Neural cell (in vitro differentiated cells): ENCODE measurements at regions not wholly inside any gene's neighbourhood (a gene's known extent, or its start where the extent isn't known, plus 50 kb on each side); places are given as distances from the start of the nearest gene placed in this dataset.

Experiments used
- EP300 ChIP-seq: fragments of 450-650 bp; conservative IDR thresholded peaks from 2 replicates; pipeline ENCODE4 v1.6.1; 2014; ENCODE audit warnings: antibody characterized with exemption, mild to moderate bottlenecking, moderate library complexity; ENCODE audit not compliant: poor library complexity, severe bottlenecking
- EZH2 ChIP-seq: fragments of 200-600, 300-800 bp; shearing (Covaris generic), sonication (generic); IDR thresholded peaks from 2 replicates; pipeline ENCODE4 v1.6.1; 2014; ENCODE audit warnings: antibody characterized with exemption, low read length, borderline replicate concordance, mild to moderate bottlenecking; ENCODE audit not compliant: insufficient read depth, poor library complexity, severe bottlenecking
- MXI1 ChIP-seq: fragments of 450-650 bp; conservative IDR thresholded peaks from 2 replicates; pipeline ENCODE4 v1.6.1; 2014; ENCODE audit warnings: antibody characterized with exemption, mild to moderate bottlenecking; ENCODE audit not compliant: poor library complexity, severe bottlenecking
- POLR2AphosphoS5 ChIP-seq: IDR thresholded peaks from 2 replicates; pipeline ENCODE4 v1.6.1; 2012
- RAD21 ChIP-seq: fragments of 450-650 bp; conservative IDR thresholded peaks from 2 replicates; pipeline ENCODE4 v1.6.1; 2014; ENCODE audit warnings: antibody characterized with exemption, mild to moderate bottlenecking, moderate library complexity
- SMC3 ChIP-seq: fragments of 450-650 bp; conservative IDR thresholded peaks from 2 replicates; pipeline ENCODE4 v1.6.1; 2014; ENCODE audit warnings: antibody characterized with exemption, mild to moderate bottlenecking, moderate library complexity; ENCODE audit not compliant: poor library complexity
- TAF1 ChIP-seq: IDR thresholded peaks from 2 replicates; pipeline ENCODE4 v1.6.1; 2012; ENCODE audit warnings: low read depth
- TF ChIP-seq, protein P1 (sequence below): fragments of 450-650 bp; IDR thresholded peaks from 2 replicates; pipeline ENCODE4 v1.5.1; 2014; ENCODE audit warnings: antibody characterized with exemption, mild to moderate bottlenecking, moderate library complexity; ENCODE audit not compliant: poor library complexity, severe bottlenecking
- TF ChIP-seq, protein P2 (sequence below): IDR thresholded peaks from 2 replicates; pipeline ENCODE4 v1.6.1; 2012; ENCODE audit warnings: borderline replicate concordance

DNA sequence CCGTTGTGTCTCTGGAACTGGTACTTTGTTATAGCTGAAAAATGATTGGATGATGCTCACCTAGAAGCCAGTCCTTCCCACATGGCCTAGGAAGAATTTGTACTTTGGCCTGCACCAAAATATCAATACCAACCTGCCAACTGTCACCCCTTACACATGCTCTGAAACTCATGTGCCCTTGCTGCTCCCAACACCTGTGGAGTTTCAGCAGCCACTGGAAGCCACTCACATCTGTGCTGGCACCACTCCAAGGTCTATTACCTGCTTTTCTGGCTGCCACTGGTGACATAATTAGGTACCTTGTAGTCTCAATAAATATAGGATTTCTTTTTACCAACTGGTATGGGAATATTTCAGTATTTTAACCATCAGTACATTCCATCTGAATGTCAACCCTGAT is 363.6 kb downstream of the SH3GL2 start:
- TF ChIP-seq, protein P1, sequence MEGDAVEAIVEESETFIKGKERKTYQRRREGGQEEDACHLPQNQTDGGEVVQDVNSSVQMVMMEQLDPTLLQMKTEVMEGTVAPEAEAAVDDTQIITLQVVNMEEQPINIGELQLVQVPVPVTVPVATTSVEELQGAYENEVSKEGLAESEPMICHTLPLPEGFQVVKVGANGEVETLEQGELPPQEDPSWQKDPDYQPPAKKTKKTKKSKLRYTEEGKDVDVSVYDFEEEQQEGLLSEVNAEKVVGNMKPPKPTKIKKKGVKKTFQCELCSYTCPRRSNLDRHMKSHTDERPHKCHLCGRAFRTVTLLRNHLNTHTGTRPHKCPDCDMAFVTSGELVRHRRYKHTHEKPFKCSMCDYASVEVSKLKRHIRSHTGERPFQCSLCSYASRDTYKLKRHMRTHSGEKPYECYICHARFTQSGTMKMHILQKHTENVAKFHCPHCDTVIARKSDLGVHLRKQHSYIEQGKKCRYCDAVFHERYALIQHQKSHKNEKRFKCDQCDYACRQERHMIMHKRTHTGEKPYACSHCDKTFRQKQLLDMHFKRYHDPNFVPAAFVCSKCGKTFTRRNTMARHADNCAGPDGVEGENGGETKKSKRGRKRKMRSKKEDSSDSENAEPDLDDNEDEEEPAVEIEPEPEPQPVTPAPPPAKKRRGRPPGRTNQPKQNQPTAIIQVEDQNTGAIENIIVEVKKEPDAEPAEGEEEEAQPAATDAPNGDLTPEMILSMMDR = no peak
- TF ChIP-seq POLR2AphosphoS5 = no peak
- TF ChIP-seq EZH2 = no peak
- TF ChIP-seq SMC3 = no peak
- TF ChIP-seq TAF1 = no peak
- TF ChIP-seq RAD21 = no peak
- TF ChIP-seq, protein P2, sequence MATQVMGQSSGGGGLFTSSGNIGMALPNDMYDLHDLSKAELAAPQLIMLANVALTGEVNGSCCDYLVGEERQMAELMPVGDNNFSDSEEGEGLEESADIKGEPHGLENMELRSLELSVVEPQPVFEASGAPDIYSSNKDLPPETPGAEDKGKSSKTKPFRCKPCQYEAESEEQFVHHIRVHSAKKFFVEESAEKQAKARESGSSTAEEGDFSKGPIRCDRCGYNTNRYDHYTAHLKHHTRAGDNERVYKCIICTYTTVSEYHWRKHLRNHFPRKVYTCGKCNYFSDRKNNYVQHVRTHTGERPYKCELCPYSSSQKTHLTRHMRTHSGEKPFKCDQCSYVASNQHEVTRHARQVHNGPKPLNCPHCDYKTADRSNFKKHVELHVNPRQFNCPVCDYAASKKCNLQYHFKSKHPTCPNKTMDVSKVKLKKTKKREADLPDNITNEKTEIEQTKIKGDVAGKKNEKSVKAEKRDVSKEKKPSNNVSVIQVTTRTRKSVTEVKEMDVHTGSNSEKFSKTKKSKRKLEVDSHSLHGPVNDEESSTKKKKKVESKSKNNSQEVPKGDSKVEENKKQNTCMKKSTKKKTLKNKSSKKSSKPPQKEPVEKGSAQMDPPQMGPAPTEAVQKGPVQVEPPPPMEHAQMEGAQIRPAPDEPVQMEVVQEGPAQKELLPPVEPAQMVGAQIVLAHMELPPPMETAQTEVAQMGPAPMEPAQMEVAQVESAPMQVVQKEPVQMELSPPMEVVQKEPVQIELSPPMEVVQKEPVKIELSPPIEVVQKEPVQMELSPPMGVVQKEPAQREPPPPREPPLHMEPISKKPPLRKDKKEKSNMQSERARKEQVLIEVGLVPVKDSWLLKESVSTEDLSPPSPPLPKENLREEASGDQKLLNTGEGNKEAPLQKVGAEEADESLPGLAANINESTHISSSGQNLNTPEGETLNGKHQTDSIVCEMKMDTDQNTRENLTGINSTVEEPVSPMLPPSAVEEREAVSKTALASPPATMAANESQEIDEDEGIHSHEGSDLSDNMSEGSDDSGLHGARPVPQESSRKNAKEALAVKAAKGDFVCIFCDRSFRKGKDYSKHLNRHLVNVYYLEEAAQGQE = no peak
- TF ChIP-seq MXI1 = no peak
- TF ChIP-seq EP300 = no peak
